ENCODE measurements at regions not wholly inside any gene's neighbourhood (a gene's known extent, or its start where the extent isn't known, plus 50 kb on each side); places are given as distances from the start of the nearest gene placed in this dataset.
A peak's percentile ranks its signal among the peaks of the same experiment; 100 is the strongest.

DNA sequence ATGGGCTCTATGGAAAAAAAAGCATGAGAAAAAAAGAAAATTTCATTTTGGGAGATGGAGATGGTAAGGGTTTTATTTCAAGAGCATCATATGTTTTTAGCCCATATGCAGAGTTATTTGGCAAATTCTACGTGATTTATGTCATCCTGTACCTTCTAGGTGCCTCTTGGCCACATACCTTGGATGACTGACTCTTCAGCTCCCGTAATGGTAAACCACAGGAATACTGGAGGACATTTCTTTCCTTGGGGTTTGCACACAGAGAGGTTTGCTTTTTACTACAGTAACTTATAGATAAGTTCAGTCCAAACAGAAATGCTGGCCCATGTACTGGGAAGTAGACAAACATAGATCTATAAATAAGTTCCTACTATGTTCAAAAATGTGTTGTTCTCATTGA, 132.2 kb downstream of the SH3BGRL2 start:
- no peak for DNase-seq

DNA sequence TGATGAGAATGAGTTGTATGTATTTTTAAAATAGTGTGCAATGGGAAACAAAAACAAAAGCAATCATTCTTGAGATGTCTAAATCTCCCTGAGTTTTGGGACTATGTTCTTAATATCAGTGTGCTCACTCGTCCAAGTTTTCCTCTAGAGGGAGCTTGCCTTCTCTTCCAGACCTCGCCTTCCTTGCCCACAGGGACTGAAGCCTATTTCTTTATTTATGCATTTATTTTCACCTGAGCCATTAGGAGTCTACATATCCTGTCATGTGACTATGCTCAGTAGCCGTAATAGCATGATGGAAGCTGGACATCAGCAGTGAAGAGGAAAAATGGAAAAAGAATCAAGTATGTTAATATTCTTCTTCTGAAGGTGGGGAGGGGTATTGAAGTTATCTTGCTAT, 131.2 kb downstream of the SH3BGRL2 start:
- peak; percentile 21 for DNase-seq

DNA sequence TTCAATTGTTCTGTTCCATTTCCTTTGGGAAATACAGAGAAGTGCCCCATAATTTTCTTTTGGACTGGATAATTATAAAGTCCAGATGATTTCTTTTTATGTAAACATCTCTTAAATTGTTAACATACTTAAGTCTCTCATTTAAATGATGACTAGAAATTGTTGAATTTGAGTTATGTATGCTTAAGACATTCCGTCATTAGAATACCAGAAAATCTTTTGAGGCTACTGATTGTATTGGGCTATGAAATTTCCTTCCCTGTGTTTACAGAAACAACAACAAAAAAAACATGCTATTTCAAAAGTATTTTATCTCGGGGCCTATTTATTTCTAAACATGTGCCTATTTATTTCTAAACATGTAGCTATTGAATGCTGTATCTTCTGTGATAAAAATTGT, 125.4 kb downstream of the SH3BGRL2 start:
- DNase-seq, result no peak

DNA sequence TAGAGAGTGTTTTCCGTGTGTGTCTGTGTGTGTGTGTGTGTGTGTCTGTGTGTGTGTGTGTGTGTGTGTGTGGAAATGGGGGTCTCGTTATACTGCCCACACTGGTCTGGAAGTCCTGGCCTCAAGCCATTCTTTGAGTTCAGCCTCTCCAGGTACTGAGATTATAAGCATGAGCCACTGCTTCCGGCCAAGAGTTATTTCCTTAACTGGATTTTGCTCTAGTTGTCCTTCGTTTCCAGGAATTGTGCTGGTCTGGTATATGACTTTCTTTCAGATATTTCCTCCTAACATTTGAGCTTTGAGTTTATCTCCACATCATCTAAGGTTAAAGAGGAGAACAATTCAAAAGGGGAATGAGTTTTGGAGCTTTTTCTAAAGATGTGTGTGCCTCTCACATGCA, 124.8 kb downstream of the SH3BGRL2 start:
- DNase-seq, result no peak
